Adipocyte (in vitro differentiated cells): ENCODE measurements at regions not wholly inside any gene's neighbourhood (a gene's known extent, or its start where the extent isn't known, plus 50 kb on each side); places are given as distances from the start of the nearest gene placed in this dataset.
"Not testable (repeated sequence)": the region's sequence is repeated elsewhere in the genome, so short reads cannot be mapped to it uniquely, and the experiment has no call there.

Experiments
- DNase-seq: peaks from one replicate; pipeline ENCODE4 v3.0.0-alpha.2; 2015; ENCODE audit warnings: low read depth
- H3K27me3 ChIP-seq: replicated peaks from 2 replicates; pipeline ENCODE4 v1.7.0; 2013; ENCODE audit warnings: mild to moderate bottlenecking, low read length, moderate library complexity; ENCODE audit not compliant: control insufficient read depth, insufficient read depth
- H3K36me3 ChIP-seq: 2 replicates; pipeline ENCODE4 v1.7.0; 2013; ENCODE audit warnings: low read length, mild to moderate bottlenecking, moderate library complexity; ENCODE audit not compliant: control insufficient read depth, insufficient read depth, severe bottlenecking
- H3K4me1 ChIP-seq: 2 replicates; pipeline ENCODE4 v1.7.0; 2013; ENCODE audit warnings: mild to moderate bottlenecking, low read length, moderate library complexity; ENCODE audit not compliant: control insufficient read depth, insufficient read depth
- H3K4me3 ChIP-seq: 2 replicates; pipeline ENCODE4 v1.7.0; 2013; ENCODE audit warnings: mild to moderate bottlenecking, low read length, moderate library complexity
- H3K9ac ChIP-seq: 2 replicates; pipeline ENCODE4 v1.7.0; 2013; ENCODE audit warnings: mild to moderate bottlenecking, low read length, moderate library complexity
- H3K9me3 ChIP-seq: 2 replicates; pipeline ENCODE4 v1.7.0; 2013; ENCODE audit warnings: mild to moderate bottlenecking, low read length, moderate library complexity; ENCODE audit not compliant: control insufficient read depth

GRCh38 chr13:52931131-52931530, 82.7 kb upstream of the PCDH8 start:
- no peak overlapping the region for H3K4me3 ChIP-seq
- H3K9me3 ChIP-seq, result no peaks in the 10 kb centered on the region
- H3K36me3 ChIP-seq, result no peaks in the 10 kb centered on the region
- H3K4me1 ChIP-seq, result no peaks in the 10 kb centered on the region
- peaks cover 16% of the 10 kb centered on the region for H3K27me3 ChIP-seq
- H3K9ac ChIP-seq, result no peak overlapping the region
- DNase-seq, result no peak

GRCh38 chr13:52929846-52930245, 81.4 kb upstream of the PCDH8 start:
- Histone ChIP-seq H3K4me3 (no peak overlapping the region), H3K4me1 (no peaks in the 10 kb centered on the region)

DNA sequence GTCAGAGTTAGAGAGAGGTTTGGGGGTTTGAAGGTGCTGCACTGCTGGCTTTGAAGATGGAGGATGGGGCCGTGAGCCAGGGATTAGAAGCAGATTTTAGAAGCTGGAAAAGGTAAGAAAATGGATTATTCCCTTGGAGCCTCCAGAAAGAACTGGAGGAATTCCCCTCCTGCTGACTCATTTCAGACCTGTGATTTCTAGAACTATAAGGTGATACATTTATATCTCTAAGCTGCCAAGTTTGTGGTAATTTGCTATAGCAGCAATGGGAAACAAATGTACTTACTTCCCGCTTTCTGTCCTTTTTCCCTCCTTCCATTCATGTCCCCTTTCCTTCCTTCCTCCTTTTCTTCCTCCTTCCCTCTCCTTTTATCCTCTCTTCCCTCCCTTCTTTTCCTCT, 78.5 kb upstream of the PCDH8 start:
- no peak overlapping the region for H3K9ac ChIP-seq
- no peaks in the 10 kb centered on the region for H3K9me3 ChIP-seq
- no peak for DNase-seq
- peaks cover 28% of the 10 kb centered on the region for H3K27me3 ChIP-seq
- no peaks in the 10 kb centered on the region for H3K36me3 ChIP-seq
- no peaks in the 10 kb centered on the region for H3K4me1 ChIP-seq
- H3K4me3 ChIP-seq, result no peak overlapping the region

More at GRCh38 chr13:52929846-52930245, 81.4 kb upstream of the PCDH8 start:
- no peaks in the 10 kb centered on the region for H3K36me3 ChIP-seq
- no peak overlapping the region for H3K9ac ChIP-seq
- H3K27me3 ChIP-seq, result peaks cover 16% of the 10 kb centered on the region
- no peaks in the 10 kb centered on the region for H3K9me3 ChIP-seq
- DNase-seq, result no peak

- Histone ChIP-seq H3K9me3 (no peaks in the 10 kb centered on the region), H3K4me1 (no peaks in the 10 kb centered on the region), H3K27me3 (peaks cover 24% of the 10 kb centered on the region), H3K4me3 (no peak overlapping the region), H3K36me3 (no peaks in the 10 kb centered on the region), H3K9ac (no peak overlapping the region)
- DNase-seq, result no peak
These were observed 77.4 kb upstream of the PCDH8 start for GRCh38 chr13:52925775-52926285.

- Histone ChIP-seq H3K36me3 (no peaks in the 10 kb centered on the region), H3K9me3 (no peaks in the 10 kb centered on the region), H3K27me3 (peaks cover 20% of the 10 kb centered on the region), H3K4me3 (no peak overlapping the region), H3K4me1 (no peaks in the 10 kb centered on the region), H3K9ac (no peak overlapping the region)
- DNase-seq, result no peak
These were observed 76.8 kb upstream of the PCDH8 start for GRCh38 chr13:52925251-52925650.

DNA sequence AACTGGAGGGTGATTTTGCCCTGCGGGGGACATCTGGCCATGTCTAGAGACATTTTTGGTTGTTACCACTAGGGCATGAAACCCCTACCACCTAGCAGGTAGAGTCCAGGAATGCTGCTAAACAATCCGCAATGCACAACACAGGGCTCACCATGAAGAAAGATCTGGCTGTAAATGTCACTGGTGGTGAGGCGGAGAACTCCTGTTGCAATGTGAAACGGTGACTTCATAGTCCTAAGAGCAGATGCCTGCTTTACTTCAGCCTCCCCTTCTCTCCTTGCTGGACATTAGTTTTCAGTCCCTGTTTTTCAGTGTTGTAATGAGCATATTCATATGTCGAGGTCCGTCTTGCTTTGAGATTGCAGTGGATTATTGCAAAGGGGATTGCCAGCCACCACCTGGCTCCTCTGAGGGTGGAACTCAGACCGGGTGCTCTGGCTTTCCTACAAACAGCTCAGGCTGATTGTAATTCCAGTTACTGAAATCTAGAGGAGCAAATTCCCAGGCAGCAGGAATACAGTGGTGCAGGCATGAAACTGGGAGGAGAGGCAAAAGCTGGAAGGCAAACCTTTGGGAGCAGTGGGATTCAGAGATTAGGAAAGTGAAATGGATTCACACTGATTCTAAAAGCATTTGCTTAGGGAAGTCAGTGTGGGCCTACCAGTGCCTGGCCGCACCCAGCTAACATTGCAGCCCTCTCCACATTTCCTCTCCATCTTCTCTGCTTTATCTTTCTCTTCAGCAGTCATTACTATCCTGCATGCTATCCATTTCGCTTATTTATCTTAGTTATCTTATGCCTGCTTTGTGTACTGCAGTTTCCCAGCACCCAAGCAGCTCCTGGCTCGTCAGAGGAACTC, 76.1 kb upstream of the PCDH8 start:
- Histone ChIP-seq H3K36me3 (no peaks in the 10 kb centered on the region), H3K9me3 (no peaks in the 10 kb centered on the region), H3K9ac (no peak overlapping the region), H3K4me3 (no peak overlapping the region), H3K27me3 (peaks cover 20% of the 10 kb centered on the region), H3K4me1 (no peaks in the 10 kb centered on the region)
- DNase-seq, result no peak

DNA sequence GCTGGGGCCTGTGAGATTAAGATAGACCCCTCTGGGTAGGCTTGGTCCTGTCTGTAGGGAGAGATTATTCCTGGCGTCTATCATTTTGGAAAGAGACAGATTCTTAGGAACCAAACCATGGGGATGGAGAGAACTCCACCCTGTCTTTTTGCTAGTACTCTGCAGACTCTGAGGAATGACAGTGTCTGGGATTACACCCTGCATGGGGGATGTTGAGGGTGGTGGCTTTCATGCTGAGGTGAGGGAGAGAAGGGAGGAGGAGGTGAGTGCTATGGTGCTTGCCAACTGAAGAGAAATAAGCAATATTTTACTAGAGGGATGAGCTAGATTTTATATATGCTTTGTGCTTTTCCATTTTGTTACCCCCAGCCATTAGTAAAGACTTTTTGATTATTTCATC, 74.5 kb upstream of the PCDH8 start:
- no peak for DNase-seq
- Histone ChIP-seq H3K4me1 (no peaks in the 10 kb centered on the region), H3K36me3 (no peaks in the 10 kb centered on the region), H3K9me3 (no peaks in the 10 kb centered on the region), H3K9ac (no peak overlapping the region), H3K27me3 (peaks cover 11% of the 10 kb centered on the region), H3K4me3 (no peak overlapping the region)

GRCh38 chr13:52921194-52921593, 72.8 kb upstream of the PCDH8 start:
- H3K4me3 ChIP-seq, result no peak overlapping the region
- no peak for DNase-seq
- H3K9me3 ChIP-seq, result no peaks in the 10 kb centered on the region

GRCh38 chr13:52916486-52916990, 68.1 kb upstream of the PCDH8 start:
- no peaks in the 10 kb centered on the region for H3K27me3 ChIP-seq
- H3K4me3 ChIP-seq, result no peak overlapping the region
- no peak for DNase-seq
- no peaks in the 10 kb centered on the region for H3K9me3 ChIP-seq
- no peaks in the 10 kb centered on the region for H3K4me1 ChIP-seq
- no peaks in the 10 kb centered on the region for H3K36me3 ChIP-seq
- no peak overlapping the region for H3K9ac ChIP-seq

More at GRCh38 chr13:52921194-52921593, 72.8 kb upstream of the PCDH8 start:
- H3K4me1 ChIP-seq, result no peaks in the 10 kb centered on the region
- no peaks in the 10 kb centered on the region for H3K36me3 ChIP-seq
- H3K27me3 ChIP-seq, result peaks cover 11% of the 10 kb centered on the region
- H3K9ac ChIP-seq, result no peak overlapping the region

DNA sequence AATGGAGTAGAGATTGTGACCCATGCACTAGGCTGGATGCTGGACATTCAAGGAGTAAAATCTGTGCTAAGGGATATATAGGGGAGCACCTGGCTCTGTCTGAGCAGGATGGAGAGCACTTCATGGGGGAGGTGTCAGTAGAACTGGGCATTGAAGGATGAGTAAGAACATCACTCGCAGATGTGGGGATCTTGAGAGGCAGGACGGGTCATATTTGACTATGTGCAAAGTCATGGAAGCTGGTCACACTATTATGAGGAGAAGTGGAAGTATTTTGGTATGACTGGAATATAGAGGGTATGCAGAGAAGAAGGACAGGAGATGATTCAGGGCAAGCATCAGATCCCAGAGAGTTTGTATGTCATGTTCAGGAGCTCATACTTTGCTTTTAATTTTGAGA, 62.9 kb upstream of the PCDH8 start:
- Histone ChIP-seq H3K9ac (no peak overlapping the region), H3K9me3 (no peaks in the 10 kb centered on the region), H3K4me1 (no peaks in the 10 kb centered on the region), H3K4me3 (no peak overlapping the region), H3K27me3 (peaks cover 17% of the 10 kb centered on the region), H3K36me3 (no peaks in the 10 kb centered on the region)
- DNase-seq, result no peak

DNA sequence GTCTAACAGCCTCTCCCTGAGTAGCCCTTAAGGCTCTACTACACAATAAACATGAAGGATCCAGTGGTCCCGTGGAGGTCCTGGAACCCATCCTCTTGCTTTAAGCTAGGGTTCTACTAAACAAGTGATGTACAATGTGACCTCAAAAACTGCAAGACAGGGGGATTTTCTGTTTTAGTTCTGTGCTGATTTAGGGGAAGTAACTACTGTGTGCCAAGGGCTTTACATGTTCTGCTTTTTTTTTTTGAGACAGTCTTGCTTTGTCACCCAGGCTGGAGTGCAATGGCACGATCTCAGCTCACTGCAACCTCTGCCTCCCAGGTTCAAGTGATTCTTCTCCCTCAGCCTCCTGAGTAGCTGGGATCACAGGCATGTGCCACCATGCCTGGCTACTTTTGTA, 61.9 kb upstream of the PCDH8 start:
- peaks cover 27% of the 10 kb centered on the region for H3K27me3 ChIP-seq
- not testable (repeated sequence) for H3K4me3 ChIP-seq, DNase-seq, H3K36me3 ChIP-seq, H3K9ac ChIP-seq, H3K9me3 ChIP-seq, H3K4me1 ChIP-seq
